ENCODE measurements at regions not wholly inside any gene's neighbourhood (a gene's known extent, or its start where the extent isn't known, plus 50 kb on each side); places are given as distances from the start of the nearest gene placed in this dataset.

DNA sequence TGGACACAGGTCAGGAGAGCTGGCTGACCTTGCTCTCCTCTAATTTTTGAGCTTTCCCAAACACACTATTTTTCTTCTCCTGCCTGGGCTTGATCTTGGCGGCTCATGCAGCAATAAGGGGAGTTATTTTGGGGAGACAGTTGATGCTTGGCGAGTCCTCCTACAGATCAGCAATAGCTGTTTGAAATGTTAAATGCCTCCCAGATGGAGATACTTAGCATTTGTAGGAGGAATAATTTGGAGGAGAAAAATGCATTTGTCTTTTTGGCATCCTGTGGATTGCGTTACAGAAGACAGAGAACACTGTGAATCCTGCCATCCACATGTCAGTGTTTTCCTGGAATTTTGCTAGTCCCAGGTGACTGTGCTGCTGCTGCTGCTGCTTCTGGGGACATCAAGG, 328.0 kb upstream of the XYLT1 start:
- DNase-seq (ENCODE audit: low spot score) (no peak), FAIRE-seq (no peak), ATAC-seq (no peak)
- no peaks in the 10 kb centered on the region for H3K79me2 ChIP-seq (ENCODE audit: insufficient read depth, low read length)
- H3K9ac ChIP-seq (ENCODE audit: insufficient read depth, low read depth, low read length), result no peak overlapping the region
- H3K27ac ChIP-seq (ENCODE audit: extremely low read length, insufficient read depth, low read length), result no peak overlapping the region
- TF ChIP-seq, protein P1, sequence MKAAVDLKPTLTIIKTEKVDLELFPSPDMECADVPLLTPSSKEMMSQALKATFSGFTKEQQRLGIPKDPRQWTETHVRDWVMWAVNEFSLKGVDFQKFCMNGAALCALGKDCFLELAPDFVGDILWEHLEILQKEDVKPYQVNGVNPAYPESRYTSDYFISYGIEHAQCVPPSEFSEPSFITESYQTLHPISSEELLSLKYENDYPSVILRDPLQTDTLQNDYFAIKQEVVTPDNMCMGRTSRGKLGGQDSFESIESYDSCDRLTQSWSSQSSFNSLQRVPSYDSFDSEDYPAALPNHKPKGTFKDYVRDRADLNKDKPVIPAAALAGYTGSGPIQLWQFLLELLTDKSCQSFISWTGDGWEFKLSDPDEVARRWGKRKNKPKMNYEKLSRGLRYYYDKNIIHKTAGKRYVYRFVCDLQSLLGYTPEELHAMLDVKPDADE (CRISPR knock-in tag; IDR thresholded peaks at IDR 0.05), result no peak
- TF ChIP-seq, protein P2, sequence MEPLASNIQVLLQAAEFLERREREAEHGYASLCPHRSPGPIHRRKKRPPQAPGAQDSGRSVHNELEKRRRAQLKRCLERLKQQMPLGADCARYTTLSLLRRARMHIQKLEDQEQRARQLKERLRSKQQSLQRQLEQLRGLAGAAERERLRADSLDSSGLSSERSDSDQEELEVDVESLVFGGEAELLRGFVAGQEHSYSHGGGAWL (CRISPR knock-in tag; IDR thresholded peaks at IDR 0.05), result no peak
- no peak for TF ChIP-seq HNRNPUL1 (IDR thresholded peaks at IDR 0.05; ENCODE audit: low read depth, low read length)
- TF ChIP-seq ZNF382 (CRISPR knock-in tag; IDR thresholded peaks at IDR 0.05; ENCODE audit: borderline replicate concordance), result no peak
- TF ChIP-seq, protein P3, sequence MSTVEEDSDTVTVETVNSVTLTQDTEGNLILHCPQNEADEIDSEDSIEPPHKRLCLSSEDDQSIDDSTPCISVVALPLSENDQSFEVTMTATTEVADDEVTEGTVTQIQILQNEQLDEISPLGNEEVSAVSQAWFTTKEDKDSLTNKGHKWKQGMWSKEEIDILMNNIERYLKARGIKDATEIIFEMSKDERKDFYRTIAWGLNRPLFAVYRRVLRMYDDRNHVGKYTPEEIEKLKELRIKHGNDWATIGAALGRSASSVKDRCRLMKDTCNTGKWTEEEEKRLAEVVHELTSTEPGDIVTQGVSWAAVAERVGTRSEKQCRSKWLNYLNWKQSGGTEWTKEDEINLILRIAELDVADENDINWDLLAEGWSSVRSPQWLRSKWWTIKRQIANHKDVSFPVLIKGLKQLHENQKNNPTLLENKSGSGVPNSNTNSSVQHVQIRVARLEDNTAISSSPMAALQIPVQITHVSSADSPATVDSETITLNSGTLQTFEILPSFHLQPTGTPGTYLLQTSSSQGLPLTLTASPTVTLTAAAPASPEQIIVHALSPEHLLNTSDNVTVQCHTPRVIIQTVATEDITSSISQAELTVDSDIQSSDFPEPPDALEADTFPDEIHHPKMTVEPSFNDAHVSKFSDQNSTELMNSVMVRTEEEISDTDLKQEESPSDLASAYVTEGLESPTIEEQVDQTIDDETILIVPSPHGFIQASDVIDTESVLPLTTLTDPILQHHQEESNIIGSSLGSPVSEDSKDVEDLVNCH (CRISPR knock-in tag; IDR thresholded peaks at IDR 0.05), result no peak
- TF ChIP-seq HIVEP1 (CRISPR knock-in tag; IDR thresholded peaks at IDR 0.05), result no peak
- TF ChIP-seq HOXD1 (CRISPR knock-in tag; IDR thresholded peaks at IDR 0.05), result no peak
- TF ChIP-seq KLF9 (CRISPR knock-in tag; IDR thresholded peaks at IDR 0.05; ENCODE audit: low read depth), result no peak
- TF ChIP-seq MEIS1 (CRISPR knock-in tag; IDR thresholded peaks at IDR 0.05; ENCODE audit: borderline replicate concordance), result no peak
- no peak for TF ChIP-seq ELF1 (CRISPR knock-in tag; IDR thresholded peaks at IDR 0.05)
- TF ChIP-seq, protein P4, sequence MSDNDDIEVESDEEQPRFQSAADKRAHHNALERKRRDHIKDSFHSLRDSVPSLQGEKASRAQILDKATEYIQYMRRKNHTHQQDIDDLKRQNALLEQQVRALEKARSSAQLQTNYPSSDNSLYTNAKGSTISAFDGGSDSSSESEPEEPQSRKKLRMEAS (IDR thresholded peaks at IDR 0.05), result no peak
- TF ChIP-seq ZFP41 (CRISPR knock-in tag; IDR thresholded peaks at IDR 0.05; ENCODE audit: borderline replicate concordance), result no peak
- TF ChIP-seq, protein P5, sequence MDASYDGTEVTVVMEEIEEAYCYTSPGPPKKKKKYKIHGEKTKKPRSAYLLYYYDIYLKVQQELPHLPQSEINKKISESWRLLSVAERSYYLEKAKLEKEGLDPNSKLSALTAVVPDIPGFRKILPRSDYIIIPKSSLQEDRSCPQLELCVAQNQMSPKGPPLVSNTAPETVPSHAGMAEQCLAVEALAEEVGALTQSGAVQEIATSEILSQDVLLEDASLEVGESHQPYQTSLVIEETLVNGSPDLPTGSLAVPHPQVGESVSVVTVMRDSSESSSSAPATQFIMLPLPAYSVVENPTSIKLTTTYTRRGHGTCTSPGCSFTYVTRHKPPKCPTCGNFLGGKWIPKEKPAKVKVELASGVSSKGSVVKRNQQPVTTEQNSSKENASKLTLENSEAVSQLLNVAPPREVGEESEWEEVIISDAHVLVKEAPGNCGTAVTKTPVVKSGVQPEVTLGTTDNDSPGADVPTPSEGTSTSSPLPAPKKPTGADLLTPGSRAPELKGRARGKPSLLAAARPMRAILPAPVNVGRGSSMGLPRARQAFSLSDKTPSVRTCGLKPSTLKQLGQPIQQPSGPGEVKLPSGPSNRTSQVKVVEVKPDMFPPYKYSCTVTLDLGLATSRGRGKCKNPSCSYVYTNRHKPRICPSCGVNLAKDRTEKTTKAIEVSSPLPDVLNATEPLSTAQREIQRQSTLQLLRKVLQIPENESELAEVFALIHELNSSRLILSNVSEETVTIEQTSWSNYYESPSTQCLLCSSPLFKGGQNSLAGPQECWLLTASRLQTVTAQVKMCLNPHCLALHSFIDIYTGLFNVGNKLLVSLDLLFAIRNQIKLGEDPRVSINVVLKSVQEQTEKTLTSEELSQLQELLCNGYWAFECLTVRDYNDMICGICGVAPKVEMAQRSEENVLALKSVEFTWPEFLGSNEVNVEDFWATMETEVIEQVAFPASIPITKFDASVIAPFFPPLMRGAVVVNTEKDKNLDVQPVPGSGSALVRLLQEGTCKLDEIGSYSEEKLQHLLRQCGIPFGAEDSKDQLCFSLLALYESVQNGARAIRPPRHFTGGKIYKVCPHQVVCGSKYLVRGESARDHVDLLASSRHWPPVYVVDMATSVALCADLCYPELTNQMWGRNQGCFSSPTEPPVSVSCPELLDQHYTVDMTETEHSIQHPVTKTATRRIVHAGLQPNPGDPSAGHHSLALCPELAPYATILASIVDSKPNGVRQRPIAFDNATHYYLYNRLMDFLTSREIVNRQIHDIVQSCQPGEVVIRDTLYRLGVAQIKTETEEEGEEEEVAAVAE (CRISPR knock-in tag; IDR thresholded peaks at IDR 0.05; ENCODE audit: borderline replicate concordance), result no peak
- no peak for TF ChIP-seq IRX3 (CRISPR knock-in tag; IDR thresholded peaks at IDR 0.05; ENCODE audit: borderline replicate concordance, low read depth)
- no peak for TF ChIP-seq ZNF569 (CRISPR knock-in tag; IDR thresholded peaks at IDR 0.05; ENCODE audit: borderline replicate concordance)
- TF ChIP-seq NCOA1 (CRISPR knock-in tag; IDR thresholded peaks at IDR 0.05), result no peak
- no peaks in the 10 kb centered on the region for H4K20me1 ChIP-seq (ENCODE audit: insufficient read depth, low read length)
- no peaks in the 10 kb centered on the region for H3K27me3 ChIP-seq (ENCODE audit: control insufficient read depth in 1 of 2, insufficient read depth in 2 of 2, low read length in 2 of 2)
- H3K9me3 ChIP-seq (ENCODE audit: low read length), result no peaks in the 10 kb centered on the region
- WGBS (ENCODE audit: low lambda C conversion rate), result 1% methylated on average over 3 of the region's 3 CpGs
- no peaks in the 10 kb centered on the region for H3K4me1 ChIP-seq (ENCODE audit: insufficient read depth, low read length)
- H3K36me3 ChIP-seq (replicated peaks in 1 of 2; ENCODE audit: control insufficient read depth in 1 of 2, insufficient read depth in 2 of 2, low read length in 2 of 2), result no peaks in the 10 kb centered on the region
- ChIA-PET POLR2A (no interaction called here), CTCF (ENCODE audit: low intra/inter-chr PET ratio, low total read pairs) (no interaction called here)
- intact Hi-C loops (cut with micrococcal nuclease; ENCODE audit: unreplicated experiment), result no loop called here
- BruUV-seq (replicated peaks), result no TSS peak
- H3K4me2 ChIP-seq (ENCODE audit: low read depth, low read length), result no peak overlapping the region
- H2AFZ ChIP-seq (ENCODE audit: low read length), result no peak overlapping the region
- in situ Hi-C loops (cut with HindIII; ENCODE audit: extremely low pct_ligation_motif_present, low pct_unique_long_range_greater_than_20kb), result no loop called here
- H3K4me3 ChIP-seq (replicated peaks in 1 of 3; ENCODE audit: insufficient read depth in 1 of 3, low read depth in 2 of 3, low read length in 3 of 3), result no peak overlapping the region

All from HepG2 (cell line).